GM12878 (cell line): ENCODE measurements at regions not wholly inside any gene's neighbourhood (a gene's known extent, or its start where the extent isn't known, plus 50 kb on each side); places are given as distances from the start of the nearest gene placed in this dataset.

Source experiments
- ATAC-seq: fragments of 200-7000 bp; cut with Tn5 transposase; 3 replicates; pipeline ENCODE4 v1.9.1; 2020; ENCODE audit warnings: mild to moderate bottlenecking, moderate library complexity
- BruUV-seq: library from RNA; stranded (reverse); fragments of 400-500 nt; replicated peaks from 2 replicates; lab custom pipeline; 2021; lab: Mats Ljungman, UMichigan
- CTCF ChIA-PET: fragments of 300-600 bp; sonication (Branson Sonifier 250); formaldehyde crosslinking; extraction: SDS; loops from one replicate; lab custom pipeline; 2021; ENCODE audit warnings: inconsistent platforms; lab: Yijun Ruan, JAX
- POLR2A ChIA-PET: fragments of 350-600 bp; formaldehyde crosslinking; extraction: SDS; loops from one replicate; lab custom pipeline; 2021; ENCODE audit warnings: inconsistent platforms; lab: Charles Lee
- RAD21 ChIA-PET: fragments of 300-600 bp; sonication (Branson Sonifier 250); formaldehyde crosslinking; loops from one replicate; lab custom pipeline; 2023; ENCODE audit warnings: antibody characterized with exemption; ENCODE audit not compliant: unreplicated experiment; lab: Charles Lee
- SMC1A ChIA-PET: fragments of 300-600 bp; sonication (Branson Sonifier 250); formaldehyde crosslinking; loops from one replicate; lab custom pipeline; 2023; ENCODE audit not compliant: unreplicated experiment, uncharacterized antibody; lab: Charles Lee
- DNase-seq: peaks from one replicate; pipeline ENCODE4 v3.0.0-alpha.2; 2011; ENCODE audit warnings: low read depth, low spot score
- FAIRE-seq: peaks from 3 replicates; lab custom pipeline; 2011; peaks lifted over from hg19 to GRCh38; lab: Jason Lieb, UNC
- H2AFZ ChIP-seq: 2 replicates; pipeline ENCODE4 v1.6.0; 2011; ENCODE audit warnings: low read depth, low read length, control low read depth; ENCODE audit not compliant: control insufficient read depth
- H3K27ac ChIP-seq: 2 replicates; pipeline ENCODE4 v1.5.1; 2011; ENCODE audit warnings: control low read depth; ENCODE audit not compliant: control insufficient read depth, insufficient read depth
- H3K27me3 ChIP-seq, 2 experiments: replicated peaks in 1 of 2; 2 replicates each; pipeline versions ENCODE4 v1.6.0 to v1.6.1; 2011; ENCODE audit warnings: low read length in 1 of 2; ENCODE audit not compliant: control insufficient read depth in 2 of 2, insufficient read depth in 2 of 2
- H3K36me3 ChIP-seq, 2 experiments: 2 replicates each; pipeline ENCODE4 v1.5.1; 2011; ENCODE audit warnings: low read length in 1 of 2; ENCODE audit not compliant: control insufficient read depth in 2 of 2, insufficient read depth in 2 of 2
- H3K4me1 ChIP-seq: 2 replicates; pipeline ENCODE4 v1.6.1; 2011; ENCODE audit warnings: mild to moderate bottlenecking, low read length, moderate library complexity, mixed read lengths; ENCODE audit not compliant: control insufficient read depth, insufficient read depth
- H3K4me2 ChIP-seq: 2 replicates; pipeline ENCODE4 v1.6.0; 2011; ENCODE audit warnings: control low read depth; ENCODE audit not compliant: control insufficient read depth, insufficient read depth
- H3K4me3 ChIP-seq: fragments of 200-600 bp; sonication (generic); 2 replicates; pipeline ENCODE4 v1.5.1; 2016
- H3K79me2 ChIP-seq: 2 replicates; pipeline ENCODE4 v1.6.0; 2011; ENCODE audit warnings: low read length; ENCODE audit not compliant: control insufficient read depth, insufficient read depth
- H3K9ac ChIP-seq: 2 replicates; pipeline ENCODE4 v1.8.0; 2011; ENCODE audit warnings: low read length, control low read depth, mixed read lengths; ENCODE audit not compliant: control insufficient read depth, insufficient read depth
- H3K9me3 ChIP-seq: replicated peaks from 3 replicates; pipeline ENCODE4 v1.5.1; 2011; ENCODE audit warnings: mild to moderate bottlenecking, low read length; ENCODE audit not compliant: control insufficient read depth, insufficient read depth
- H4K20me1 ChIP-seq: 2 replicates; pipeline ENCODE4 v1.6.0; 2011; ENCODE audit not compliant: control insufficient read depth, insufficient read depth
- ATF7 ChIP-seq: fragments of 450-650 bp; IDR thresholded peaks from 2 replicates; pipeline ENCODE4 v1.6.1; 2016; ENCODE audit warnings: low read depth, mild to moderate bottlenecking
- CREM ChIP-seq: IDR thresholded peaks from 2 replicates; pipeline ENCODE4 v1.6.1; 2014; ENCODE audit warnings: antibody characterized with exemption, low read depth
- ETV6 ChIP-seq, 2 experiments: fragments of 450-650 bp in 1 of 2; IDR thresholded peaks in 1 of 2; conservative IDR thresholded peaks in 1 of 2; 2 replicates each; pipeline ENCODE4 v1.6.1; 2014; ENCODE audit warnings: antibody characterized with exemption in 1 of 2, borderline replicate concordance in 1 of 2, low read depth in 1 of 2, mild to moderate bottlenecking in 1 of 2, moderate library complexity in 1 of 2
- EZH2 ChIP-seq: IDR thresholded peaks from 2 replicates; pipeline ENCODE4 v1.6.1; 2012; ENCODE audit warnings: low read depth, mild to moderate bottlenecking, control low read depth, inconsistent platforms, low read length, borderline replicate concordance; ENCODE audit not compliant: control insufficient read depth
- GATAD2B ChIP-seq: fragments of 450-650 bp; conservative IDR thresholded peaks from 2 replicates; pipeline ENCODE4 v1.6.1; 2017; ENCODE audit warnings: low read depth, mild to moderate bottlenecking, moderate library complexity
- IKZF2 ChIP-seq, 2 experiments: fragments of 450-650 bp; IDR thresholded peaks; 2 replicates each; pipeline ENCODE4 v1.6.1; 2017; ENCODE audit warnings: mild to moderate bottlenecking in 2 of 2, moderate library complexity in 2 of 2
- JUNB ChIP-seq: IDR thresholded peaks from 2 replicates; pipeline ENCODE4 v1.6.1; 2016; ENCODE audit warnings: antibody characterized with exemption, mild to moderate bottlenecking
- LARP7 ChIP-seq: fragments of 450-650 bp; IDR thresholded peaks from 2 replicates; pipeline ENCODE4 v1.6.1; 2017; ENCODE audit warnings: mild to moderate bottlenecking
- MXI1 ChIP-seq: fragments of 150-350 bp; IDR thresholded peaks from 2 replicates; pipeline ENCODE4 v1.6.1; 2011; ENCODE audit warnings: low read depth, mild to moderate bottlenecking, inconsistent platforms, low read length, improper control_type of control experiment
- NR2C1 ChIP-seq: fragments of 450-650 bp; IDR thresholded peaks from 2 replicates; pipeline ENCODE4 v1.6.1; 2017; ENCODE audit warnings: antibody characterized with exemption, mild to moderate bottlenecking, moderate library complexity
- RAD21 ChIP-seq: IDR thresholded peaks from 2 replicates; pipeline ENCODE4 v1.6.1; 2011; ENCODE audit warnings: mild to moderate bottlenecking, low read depth, low read length, moderate library complexity; ENCODE audit not compliant: insufficient read depth
- SREBF1 ChIP-seq: IDR thresholded peaks from 2 replicates; pipeline ENCODE4 v1.6.1; 2012; ENCODE audit warnings: mild to moderate bottlenecking, low read length
- STAT1 ChIP-seq: fragments of 450-650 bp; conservative IDR thresholded peaks from 2 replicates; pipeline ENCODE4 v1.6.1; 2014; ENCODE audit warnings: antibody characterized with exemption, mild to moderate bottlenecking
- ZNF207 ChIP-seq: fragments of 450-650 bp; IDR thresholded peaks from 2 replicates; pipeline ENCODE4 v1.6.1; 2014; ENCODE audit warnings: antibody characterized with exemption, mild to moderate bottlenecking, borderline replicate concordance
- ZNF24 ChIP-seq: fragments of 450-650 bp; IDR thresholded peaks from 2 replicates; pipeline ENCODE4 v1.6.1; 2017; ENCODE audit warnings: antibody characterized with exemption, mild to moderate bottlenecking
- WGBS: methylation state at CpG from one replicate; pipeline ENCODE4 v1.1.6; 2016; ENCODE audit warnings: low lambda C conversion rate; ENCODE audit not compliant: insufficient replicate concordance, insufficient coverage; ENCODE audit errors: missing lambda C conversion rate; 5-methylcytosine and 5-hydroxymethylcytosine counted together
- in situ Hi-C: fragments of 300-500 bp; cut with MboI; formaldehyde crosslinking; loops from 9 replicates; pipeline ENCODE4 v1.14.3; 2018; ENCODE audit warnings: mixed read lengths
- intact Hi-C: fragments of 100-400 bp; cut with micrococcal nuclease; formaldehyde crosslinking; loops from one replicate; pipeline ENCODE4 v1.14.2; 2022; ENCODE audit not compliant: unreplicated experiment

DNA sequence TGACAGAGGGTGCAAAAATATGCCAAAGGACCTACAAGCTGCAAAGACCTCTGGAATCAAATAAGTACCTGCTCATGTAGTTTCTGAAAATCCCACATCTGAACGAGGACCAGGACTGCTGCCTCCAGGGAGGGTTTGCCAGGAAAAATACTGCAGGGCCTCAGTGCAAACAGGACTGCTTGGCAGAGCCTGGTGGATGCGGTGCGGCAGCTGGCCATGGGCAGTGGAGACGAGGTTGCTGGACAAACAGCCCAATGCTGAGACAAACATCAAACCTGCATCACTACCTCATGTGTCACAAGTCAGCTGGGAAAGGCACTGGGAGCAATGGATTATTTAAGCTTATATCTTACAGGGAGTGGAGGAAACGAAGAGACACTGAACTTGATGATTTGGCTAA is 238.8 kb downstream of the PAX1 start:
- RAD21 ChIA-PET: no interaction called here

DNA sequence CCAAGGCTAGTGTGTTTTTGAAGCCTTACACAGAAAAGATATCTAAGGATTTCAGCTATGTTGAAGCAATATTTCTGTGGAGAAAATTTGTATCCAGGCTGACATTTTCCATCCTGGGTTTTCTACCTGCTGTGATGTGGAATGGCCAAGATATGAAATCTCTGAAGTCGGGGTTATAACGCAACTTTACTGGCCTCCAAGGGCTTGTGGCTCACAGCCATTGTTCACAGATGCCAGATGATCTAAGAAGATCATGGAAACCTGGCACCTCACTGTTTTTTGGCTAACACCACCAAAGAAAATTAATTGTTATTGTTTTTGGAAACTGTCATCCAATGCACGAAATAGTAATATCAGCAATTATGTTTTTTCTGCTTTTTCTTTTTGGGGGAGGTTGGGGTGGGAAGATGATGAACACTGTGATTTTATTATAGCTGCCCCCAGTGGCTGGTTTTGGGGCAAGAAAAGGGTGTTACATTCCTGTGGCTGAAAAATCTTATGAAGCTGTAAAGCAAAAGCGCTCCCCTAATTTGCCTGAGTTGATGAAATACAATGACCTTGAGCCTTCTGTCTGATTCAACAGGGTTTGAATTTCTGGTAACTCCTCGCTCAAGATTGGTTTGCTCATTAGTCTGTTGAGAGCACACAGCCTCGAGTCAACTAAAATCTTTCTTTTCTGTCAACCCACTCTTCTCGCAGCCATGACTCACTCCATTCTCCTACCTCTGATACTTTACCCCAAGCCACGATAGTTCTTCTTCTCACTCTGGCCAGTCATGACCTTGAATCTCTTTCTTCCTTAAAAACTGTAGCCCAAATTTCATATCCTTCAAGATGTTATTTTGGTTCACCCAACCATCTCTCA is 236.7 kb downstream of the PAX1 start:
- POLR2A ChIA-PET: no interaction called here
- intact Hi-C loops: no loop called here
- no peaks in the 10 kb centered on the region for H3K27me3 ChIP-seq
- 9% methylated on average over 8 of the region's 8 CpGs for WGBS
- no peak for DNase-seq
- no peaks in the 10 kb centered on the region for H3K36me3 ChIP-seq
- H3K9ac ChIP-seq: no peak overlapping the region
- no peaks in the 10 kb centered on the region for H4K20me1 ChIP-seq
- no TSS peak for BruUV-seq
- no peaks in the 10 kb centered on the region for H3K4me1 ChIP-seq
- H3K79me2 ChIP-seq: no peaks in the 10 kb centered on the region
- FAIRE-seq: no peak
- no peak overlapping the region for H3K4me2 ChIP-seq
- no peak for ATAC-seq
- in situ Hi-C loops: no loop called here
- H3K9me3 ChIP-seq: no peaks in the 10 kb centered on the region
- RAD21 ChIA-PET: no interaction called here
- CTCF ChIA-PET: no interaction called here
- no peak overlapping the region for H2AFZ ChIP-seq
- no peak overlapping the region for H3K27ac ChIP-seq
- no peak overlapping the region for H3K4me3 ChIP-seq
- SMC1A ChIA-PET: no interaction called here
- TF ChIP-seq GATAD2B (no peak), SREBF1 (no peak), ATF7 (no peak), ZNF24 (no peak), RAD21 (no peak), IKZF2 (IDR thresholded peaks at IDR 0.05) (no peak), STAT1 (no peak), MXI1 (no peak), ETV6 (conservative IDR thresholded peaks at IDR 0.05 in 1 of 2, IDR thresholded peaks at IDR 0.05 in 1 of 2; ENCODE audit: borderline replicate concordance in 1 of 2, low read depth in 1 of 2) (no peak), ZNF207 (no peak), LARP7 (no peak), JUNB (no peak), EZH2 (no peak), CREM (no peak)

More for the DNA sequence above, 238.8 kb downstream of the PAX1 start:
- H4K20me1 ChIP-seq: no peaks in the 10 kb centered on the region
- CTCF ChIA-PET: no interaction called here
- H3K9ac ChIP-seq: no peak overlapping the region
- WGBS: 48% methylated on average over 5 of the region's 5 CpGs
- ATAC-seq (no peak), FAIRE-seq (no peak), DNase-seq (no peak)
- no peaks in the 10 kb centered on the region for H3K79me2 ChIP-seq
- intact Hi-C loops (no loop called here), in situ Hi-C loops (no loop called here)
- H2AFZ ChIP-seq: no peak overlapping the region
- H3K9me3 ChIP-seq: no peaks in the 10 kb centered on the region
- H3K4me2 ChIP-seq: no peak overlapping the region
- H3K27me3 ChIP-seq: no peaks in the 10 kb centered on the region
- H3K36me3 ChIP-seq: no peaks in the 10 kb centered on the region
- no peak overlapping the region for H3K27ac ChIP-seq
- H3K4me3 ChIP-seq: no peak overlapping the region
- SMC1A ChIA-PET: no interaction called here
- POLR2A ChIA-PET: no interaction called here
- no TSS peak for BruUV-seq
- no peaks in the 10 kb centered on the region for H3K4me1 ChIP-seq
- no peak for TF ChIP-seq NR2C1
